GM21423 (cell line): ENCODE measurements at regions not wholly inside any gene's neighbourhood (a gene's known extent, or its start where the extent isn't known, plus 50 kb on each side); places are given as distances from the start of the nearest gene placed in this dataset.

ENCODE experiments used
- ATAC-seq: cut with Tn5 transposase; IDR thresholded peaks from one replicate; pipeline ENCODE4 v1.9.1; 2021; ENCODE audit warnings: mild to moderate bottlenecking, moderate library complexity; ENCODE audit not compliant: unreplicated experiment

DNA sequence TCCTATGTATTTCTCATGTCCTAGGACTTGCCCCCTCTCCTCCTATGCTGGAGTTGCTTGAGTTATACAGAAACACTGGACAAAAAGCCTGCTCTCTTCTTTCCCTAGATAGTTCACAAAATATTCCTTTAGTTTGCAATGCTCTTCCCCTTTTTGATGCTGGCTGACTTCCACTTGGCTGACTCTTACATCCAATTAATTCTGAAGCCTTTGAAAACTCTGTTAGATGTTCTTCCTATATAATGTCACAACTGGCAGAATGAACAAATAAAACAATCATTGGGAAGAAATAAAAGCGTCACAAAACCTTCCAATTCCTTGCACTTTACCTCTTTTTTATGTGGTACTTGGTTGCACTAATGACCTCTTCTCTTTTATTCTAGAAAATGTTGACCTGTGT is 253.8 kb upstream of the CITED2 start:
- no peak for ATAC-seq

DNA sequence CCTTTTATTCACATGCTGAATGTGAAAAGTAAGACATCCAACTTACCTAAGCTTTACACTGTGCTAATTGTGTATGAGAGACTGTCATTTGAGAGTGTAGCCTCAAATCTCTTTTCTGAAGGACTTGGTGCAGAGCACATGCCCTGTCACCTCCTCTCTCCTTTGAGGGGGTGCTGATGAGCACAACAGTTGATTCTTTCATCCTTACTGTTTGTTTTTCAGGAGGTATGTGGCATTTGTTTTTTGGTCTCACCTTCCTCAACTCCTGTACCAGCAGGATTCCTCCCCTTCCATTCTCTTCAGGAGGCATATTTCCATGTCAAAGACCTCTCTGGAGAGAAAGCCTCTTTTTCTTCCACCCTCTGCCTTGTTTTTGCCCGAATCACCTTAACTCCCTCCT is 252.6 kb upstream of the CITED2 start:
- no peak for ATAC-seq

DNA sequence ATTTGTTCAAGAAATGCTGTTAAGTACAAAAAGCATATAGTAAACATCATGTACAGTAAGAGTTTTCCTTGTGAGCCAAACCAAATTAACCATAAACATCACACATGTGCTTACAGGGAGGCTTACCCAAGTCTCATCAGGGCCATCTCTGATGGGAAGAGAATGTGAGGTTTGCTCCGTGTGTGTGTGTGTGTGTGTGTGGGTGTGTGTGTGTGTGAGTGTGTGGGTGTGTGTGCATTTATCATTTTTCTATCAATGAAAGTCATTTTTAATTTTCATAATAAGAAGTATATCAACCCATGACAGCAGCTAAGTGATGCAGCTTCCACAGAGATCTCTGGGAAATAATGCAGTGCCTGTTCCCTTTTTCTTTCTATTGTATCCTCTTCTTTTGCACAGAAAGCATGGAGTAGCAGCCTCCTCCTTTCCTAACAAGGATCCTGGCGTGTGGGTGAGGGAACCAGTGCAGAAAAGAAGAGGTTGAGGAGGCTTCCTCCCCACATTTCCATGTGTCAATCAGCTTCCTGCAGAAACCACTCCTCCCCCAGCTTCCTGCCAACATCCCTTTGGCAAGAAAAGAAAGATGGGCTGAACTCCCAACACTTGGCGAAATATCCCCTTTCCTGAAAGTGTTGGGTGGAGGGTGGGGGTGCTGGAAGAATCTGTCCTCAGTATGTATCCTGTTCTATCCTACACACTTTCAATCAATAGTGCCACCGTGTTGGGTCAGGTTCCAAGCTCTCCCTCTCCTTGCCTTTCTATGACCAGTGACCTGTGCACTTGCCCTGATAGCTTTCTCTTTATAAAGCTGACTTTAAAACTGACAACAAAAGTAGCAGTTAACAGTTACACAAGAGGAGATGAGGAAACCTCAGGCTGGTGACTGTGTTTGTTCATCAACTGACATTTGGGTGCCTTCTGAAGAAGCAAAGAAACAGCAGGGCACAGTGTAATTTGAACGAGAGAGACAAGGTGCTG is 251.8 kb upstream of the CITED2 start:
- no peak for ATAC-seq

DNA sequence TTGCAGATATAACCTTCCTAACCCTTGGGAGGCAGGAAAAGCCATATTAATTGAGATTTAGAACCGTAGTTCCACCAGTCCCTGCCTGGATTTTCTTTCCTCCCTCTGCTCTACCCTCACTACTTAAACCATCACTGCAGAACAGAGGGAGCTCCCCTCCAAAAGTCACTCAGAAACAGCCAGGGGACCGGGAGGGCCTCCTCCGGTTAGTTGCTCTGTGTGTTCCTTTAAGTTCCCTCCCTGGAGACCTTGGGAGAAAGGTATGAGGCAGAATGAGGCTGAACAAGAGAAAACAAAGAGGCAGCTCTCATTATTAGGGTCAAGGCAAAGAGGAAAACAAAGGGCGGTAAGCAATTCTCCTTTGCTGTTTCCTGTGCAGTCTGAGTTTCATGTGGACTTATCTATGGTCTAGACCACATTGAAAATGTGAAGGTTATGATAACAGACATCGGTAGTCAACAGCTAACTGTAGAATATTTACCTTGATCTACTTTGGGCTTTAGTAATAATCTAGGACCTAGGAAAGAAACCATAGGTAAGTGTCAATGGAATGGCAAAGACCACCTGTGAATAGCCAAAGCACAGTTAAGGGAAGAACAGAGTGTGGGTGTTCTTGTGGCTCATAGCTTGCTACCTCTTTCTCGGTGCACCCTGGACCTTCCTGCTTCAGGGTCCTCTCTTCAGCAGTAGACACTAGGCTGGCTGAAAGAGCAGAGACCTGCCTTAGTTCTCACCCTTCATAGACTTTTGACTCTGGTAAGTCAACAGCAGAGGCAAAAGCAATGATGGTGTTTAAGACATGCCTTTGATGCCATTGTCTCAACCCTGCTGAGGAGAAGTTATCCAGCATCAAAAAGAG is 250.9 kb upstream of the CITED2 start:
- ATAC-seq: no peak

DNA sequence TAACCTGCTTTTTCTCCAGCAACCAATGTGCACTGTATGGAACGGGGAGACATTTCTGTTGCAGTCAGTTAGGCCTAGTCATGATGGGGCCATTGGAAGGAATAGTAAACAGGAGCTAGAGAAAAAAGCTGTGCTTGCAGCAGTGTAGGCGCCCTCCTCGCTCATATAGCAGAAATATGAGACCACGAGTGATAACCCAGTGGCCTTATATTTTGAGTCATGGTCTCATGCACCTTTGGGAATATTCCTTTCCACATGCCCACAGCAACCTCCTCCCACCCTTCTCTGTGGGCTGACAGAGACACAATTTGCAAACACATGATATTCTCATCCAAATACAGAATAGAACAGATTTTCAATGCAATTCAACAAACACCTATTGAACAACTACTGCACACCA is 248.9 kb upstream of the CITED2 start:
- ATAC-seq: no peak

DNA sequence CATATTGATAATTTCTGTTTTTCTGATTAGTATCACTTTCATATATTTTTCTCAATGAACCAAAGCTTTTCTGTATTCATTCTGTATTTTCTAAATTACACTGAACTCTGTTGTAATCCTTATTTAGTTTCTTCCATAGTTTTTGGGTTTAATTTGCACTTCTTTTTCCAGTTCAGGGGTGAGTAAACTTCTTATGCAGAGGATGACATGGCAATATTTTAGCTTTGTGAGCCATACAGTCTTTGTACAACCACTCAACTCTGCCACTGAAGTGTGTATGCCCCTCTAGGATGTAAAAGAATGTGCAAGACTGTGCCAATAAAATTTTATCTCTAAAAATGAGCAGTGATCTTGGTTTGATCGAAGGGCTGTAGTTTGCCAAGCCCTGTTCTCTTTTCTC is 239.0 kb upstream of the CITED2 start:
- no peak for ATAC-seq

DNA sequence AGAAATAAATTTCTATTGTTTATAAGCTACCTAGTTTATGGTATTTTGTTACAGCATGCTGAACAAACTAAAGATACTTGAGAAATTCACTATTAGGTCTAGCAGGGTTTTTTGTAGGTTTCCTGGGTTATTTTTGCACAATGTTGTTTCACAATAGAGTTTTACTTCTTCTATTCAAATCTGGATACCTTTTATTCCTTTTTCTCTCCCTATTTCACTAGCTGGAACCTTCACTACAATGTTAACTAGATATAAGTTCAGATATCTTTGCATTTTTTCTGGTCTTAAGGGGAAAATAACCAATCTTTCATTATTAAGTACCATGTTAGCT is 237.7 kb upstream of the CITED2 start:
- ATAC-seq: no peak

DNA sequence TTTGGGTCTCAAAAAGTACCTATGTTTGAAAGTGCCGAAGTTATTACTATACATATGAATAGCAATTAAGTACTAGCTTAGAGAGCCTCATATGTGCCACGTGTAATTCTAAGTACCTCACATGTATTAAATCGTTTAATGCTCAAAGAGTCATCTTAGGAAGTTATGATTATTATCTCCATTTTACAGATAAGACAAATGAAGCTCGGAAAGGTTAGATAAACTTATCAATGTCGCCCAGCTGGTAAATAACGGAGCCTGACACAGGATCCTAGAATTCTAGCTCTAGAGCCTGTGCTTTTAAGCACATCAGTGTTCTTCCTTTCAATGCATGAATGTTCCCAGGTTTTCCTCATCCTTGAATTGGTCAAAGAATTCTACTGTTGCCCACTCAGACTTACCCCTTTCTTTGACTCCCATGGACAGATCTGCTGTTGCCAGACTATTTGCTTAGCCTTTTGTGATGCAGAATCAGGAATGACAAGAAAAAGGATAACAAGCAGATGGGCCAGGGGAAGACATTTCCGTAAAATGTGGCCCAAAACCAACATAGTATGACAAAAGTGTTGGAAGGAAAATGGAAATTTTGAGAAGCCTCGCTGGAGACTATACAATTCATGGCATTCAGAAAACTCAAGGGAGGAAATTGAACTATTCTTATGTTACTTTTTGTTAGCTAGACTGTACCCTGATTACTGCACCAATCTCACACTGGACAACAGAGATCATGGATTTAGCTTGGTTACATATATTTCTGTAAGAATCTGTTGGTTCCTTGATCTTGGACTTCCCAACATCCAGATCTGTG is 237.1 kb upstream of the CITED2 start:
- no peak for ATAC-seq

DNA sequence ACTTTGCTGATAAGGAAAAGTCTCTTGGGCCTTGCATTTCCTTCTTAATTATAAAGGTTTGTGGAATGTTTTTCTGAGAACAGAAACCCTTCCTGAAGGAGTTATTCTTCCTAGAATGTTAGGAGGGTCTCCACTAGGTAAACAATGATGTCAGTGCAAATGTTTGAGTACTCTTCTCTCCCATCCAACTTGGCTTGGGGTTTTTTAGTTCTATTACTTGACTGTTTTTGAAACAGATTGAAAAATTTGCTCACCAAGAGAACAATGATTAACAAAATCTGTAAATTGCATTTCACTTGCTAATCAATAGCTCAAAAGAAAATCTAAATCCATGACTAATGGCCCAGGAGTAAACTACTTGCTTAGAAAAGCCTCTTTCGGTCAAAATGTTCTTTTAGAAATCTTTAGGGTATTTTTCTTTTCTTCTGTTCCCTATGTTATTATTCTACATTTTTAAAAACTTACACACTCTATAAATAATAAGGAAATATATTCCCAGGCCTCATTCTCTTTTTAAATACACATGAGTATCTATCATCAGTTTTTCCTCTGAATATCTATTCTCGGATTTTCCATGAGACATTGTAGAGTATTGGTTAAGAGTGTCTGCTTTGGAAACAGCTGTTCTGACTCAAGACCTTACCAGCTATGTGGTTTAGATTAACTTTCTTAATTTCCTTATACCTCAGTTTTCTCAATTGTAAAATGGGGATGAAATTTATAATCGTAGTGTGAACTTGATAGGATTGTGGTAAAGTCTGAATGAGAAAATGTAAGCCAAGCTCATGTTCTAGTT is 234.2 kb upstream of the CITED2 start:
- no peak for ATAC-seq

DNA sequence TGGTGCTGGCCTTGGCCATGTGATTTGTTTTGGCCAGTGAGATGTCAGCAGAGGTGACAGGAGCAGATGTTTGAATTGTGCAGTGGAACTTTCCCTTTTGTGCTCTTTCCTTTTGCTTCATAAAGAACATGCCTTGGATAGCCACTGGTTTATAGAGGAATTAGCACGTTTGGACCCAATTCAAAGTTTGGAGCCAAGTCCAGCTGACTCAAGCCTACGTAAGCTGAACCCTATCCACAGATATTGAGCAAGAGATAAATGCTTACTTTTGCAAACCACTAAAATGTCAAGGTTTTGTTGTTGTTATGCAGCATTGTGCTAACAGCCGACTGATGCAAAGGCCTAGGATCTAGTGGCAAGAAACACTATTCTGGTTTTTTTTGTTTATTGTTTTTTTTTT is 230.9 kb upstream of the CITED2 start:
- ATAC-seq: no peak

DNA sequence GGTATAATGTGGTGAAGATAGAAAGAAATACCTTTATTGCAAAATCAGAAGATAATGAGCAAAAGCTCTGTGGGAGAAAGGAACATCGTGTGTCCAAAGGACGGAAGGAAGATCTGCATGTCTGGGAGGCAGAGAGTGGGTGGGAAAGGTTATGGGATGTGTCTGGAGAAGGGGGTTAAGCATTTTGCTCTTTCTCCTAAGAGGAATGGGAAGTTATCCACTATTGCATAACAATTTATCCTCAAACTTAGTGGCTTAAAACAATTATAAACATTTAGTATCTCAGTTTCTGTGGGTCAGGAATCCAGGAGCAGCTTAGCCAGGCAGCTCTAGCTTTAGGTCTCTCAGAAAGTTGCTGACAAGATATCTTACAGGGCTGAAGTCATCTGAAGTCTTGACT is 229.1 kb upstream of the CITED2 start:
- ATAC-seq: no peak

DNA sequence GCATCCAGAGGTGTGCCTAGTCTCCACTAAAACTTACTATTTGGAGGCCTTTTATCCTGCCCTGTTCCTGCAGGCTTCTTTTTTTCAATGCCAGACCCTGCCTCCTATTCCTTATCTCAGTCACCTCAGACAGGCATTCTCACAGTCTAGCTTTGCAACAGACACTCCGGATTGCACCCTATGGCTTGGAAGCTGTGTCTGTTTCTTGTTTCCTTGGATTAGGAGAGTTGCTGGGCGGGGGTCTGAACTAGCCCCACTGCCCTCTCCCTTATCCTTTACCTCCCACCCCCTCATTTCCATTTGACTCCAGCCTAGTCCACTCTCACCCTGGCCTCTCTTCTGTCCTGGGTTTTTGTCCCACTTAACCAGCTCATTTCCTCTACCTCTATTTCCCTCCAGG is 228.1 kb upstream of the CITED2 start:
- ATAC-seq: no peak

DNA sequence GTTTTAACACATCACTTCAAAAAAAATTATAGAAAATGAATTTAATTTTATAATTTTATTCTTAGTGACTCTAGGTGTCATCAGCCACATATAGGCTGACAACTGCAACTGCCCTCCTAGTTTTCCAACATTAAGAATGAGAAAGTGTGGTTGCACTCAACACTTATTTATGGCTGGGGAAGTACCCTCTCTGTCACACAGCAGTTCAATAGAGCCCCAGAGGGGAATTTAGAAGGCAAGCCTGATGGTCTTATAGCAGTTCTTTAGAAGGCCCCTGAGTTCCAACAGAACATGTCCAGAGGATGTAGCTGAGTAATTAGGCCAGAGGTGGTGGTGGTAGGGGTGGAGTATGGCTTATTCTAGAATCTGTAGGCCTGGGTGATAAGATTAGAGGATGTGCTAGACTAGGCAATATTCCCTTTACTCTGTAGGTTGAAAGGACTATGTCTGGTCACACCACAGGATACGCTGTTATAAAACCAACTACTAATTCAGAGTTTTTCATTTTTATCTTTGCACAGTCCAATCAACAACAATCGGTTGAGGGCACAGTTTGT is 226.5 kb upstream of the CITED2 start:
- ATAC-seq: peak; percentile 98

DNA sequence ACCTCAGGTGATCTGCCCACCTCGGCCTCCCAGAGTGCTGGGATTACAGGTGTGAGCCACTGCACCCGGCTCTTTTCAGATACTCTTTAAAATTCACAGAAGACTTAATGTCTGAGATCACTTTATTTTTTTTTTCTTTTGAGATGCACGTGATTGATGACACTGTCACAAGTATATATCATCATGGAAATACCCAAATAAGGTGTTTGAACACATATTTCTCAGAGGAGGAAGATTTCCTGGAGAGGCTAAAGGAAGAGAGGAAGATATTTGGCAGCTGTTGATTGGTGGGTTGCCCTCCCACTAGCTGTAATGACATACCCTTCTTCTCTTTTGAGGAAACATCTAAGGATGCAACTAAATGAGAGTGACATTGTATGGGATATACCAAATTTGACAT is 225.9 kb upstream of the CITED2 start:
- ATAC-seq: peak; percentile 5

DNA sequence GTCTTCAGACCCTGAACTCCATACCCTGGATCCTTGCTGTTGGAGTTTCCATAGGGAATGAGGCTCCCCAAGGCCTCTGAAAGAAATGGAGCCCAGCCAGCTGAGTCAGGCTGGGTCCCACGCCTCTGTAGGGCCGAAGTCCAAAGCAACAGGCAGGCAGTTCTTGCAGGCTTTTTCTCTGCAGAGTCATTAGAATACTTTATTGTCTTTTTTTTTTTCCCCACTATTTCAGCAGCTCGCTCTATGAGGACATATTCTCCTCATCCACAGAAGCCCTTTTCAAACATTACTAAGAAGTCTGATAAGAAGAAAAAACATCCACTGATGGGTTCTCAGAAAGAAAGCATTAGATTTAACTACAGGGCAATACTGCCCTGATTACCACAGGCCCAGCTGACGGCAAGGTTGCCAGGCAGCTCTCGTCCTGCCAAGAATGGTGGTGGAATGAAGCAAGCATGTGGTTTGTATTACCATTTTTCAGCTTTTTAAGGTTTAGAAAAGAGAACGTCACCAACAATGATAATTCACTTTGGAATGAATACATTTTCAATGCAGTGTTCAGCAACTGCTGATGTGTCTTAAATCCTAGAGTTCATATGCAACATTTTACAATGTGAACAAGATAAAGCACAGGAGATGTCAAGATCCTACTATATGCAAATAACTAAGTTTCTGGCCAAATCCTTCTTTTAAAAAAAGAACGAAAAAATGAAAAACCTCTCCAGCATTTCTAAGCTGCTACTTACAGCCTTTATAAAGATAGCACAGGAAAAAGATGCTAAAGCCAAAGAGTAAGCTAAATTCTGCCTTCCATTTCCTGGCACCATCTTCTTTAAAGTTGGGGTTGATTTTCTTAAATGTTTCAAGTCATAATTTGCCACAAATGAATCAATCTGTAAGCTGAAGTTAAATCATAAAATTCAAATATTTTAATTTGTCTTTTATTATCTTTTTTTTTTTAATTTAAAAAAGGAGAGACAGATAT is 223.6 kb upstream of the CITED2 start:
- ATAC-seq: no peak

DNA sequence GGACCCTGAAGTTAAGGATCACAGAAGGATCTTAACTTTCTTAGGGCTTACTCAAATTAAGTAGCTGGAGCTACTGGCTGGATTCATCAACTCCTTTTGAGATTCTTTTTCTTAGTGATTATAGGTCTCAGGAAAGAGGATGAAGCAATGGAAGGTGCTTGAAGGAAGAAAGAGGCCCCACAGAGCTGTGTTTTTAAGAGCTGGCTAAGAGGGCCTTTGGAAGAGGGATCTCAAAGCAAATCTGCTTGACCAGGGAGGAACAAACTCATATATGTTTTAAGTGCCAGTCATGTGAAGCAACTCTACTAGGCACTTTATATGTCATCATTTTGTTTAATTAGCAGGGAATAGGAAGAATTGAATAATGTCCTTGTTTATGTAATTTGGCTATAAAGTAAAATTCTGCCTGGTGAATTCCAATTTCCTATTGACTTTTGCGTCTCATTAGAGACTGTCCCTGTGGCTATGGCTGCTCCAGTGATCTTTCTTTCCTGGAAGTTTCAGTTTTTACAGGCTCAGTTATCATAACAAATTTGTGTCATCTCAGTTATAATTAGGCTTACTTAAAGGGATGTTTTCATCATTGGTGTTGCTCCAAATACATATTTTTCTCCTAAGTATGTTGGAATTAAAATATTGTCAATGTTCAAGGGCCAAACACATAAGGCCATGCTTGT is 222.8 kb upstream of the CITED2 start:
- ATAC-seq: no peak

DNA sequence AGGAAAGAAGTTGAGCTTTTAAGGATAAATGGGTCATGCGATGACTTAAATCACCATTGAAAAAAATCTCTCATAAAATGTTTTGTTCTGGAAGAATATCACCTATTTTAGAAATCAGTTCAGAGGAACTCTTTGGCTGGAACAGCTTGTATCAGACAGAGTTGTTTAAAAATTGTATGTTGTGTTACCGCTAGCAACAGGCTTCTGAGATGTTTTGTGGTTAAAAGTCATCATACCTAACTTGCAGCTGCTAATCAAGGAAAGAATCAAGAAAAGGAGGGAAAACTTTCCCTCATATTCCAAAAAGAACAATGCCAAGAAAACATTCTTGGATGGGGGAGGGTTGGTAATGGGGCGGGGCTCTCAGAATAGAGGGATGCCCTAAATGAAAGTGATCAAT is 220.7 kb upstream of the CITED2 start:
- no peak for ATAC-seq

DNA sequence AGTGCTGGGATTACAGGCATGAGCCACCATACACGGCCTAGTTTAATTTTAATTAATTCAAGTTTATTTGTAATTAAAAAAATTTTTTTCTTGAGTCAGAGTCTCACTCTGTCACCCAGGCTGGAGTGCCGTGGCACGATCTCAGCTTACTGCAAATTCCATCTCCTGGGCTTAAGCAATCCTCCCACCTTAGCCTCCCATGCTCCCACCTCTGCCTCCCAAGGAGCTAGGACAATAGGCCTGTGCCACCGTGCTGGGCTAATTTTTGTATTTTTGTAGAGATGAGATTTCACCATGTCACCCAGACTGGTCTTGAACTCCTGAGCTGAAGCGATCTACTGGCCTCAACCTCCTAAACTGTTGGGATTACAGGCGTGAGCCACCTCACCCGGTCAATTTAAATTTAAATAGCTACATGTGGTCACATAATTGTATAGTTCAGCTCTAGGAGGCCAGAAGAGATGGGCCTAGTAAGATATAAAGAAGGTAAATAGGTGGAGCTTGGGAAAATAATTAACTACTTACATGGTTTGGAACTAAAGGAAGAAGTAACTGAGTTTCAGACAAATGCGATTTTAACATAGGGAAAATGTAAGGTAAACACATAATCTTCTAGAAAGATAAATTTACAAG is 220.0 kb upstream of the CITED2 start:
- ATAC-seq: no peak
